ENCODE measurements at regions not wholly inside any gene's neighbourhood (a gene's known extent, or its start where the extent isn't known, plus 50 kb on each side); places are given as distances from the start of the nearest gene placed in this dataset.

- no peak for DNase-seq
- TF ChIP-seq POLR2AphosphoS5 (IDR thresholded peaks at IDR 0.05) (no peak), CTCF (IDR thresholded peaks at IDR 0.05) (no peak), EP300 (IDR thresholded peaks at IDR 0.05; ENCODE audit: low read depth) (no peak), POLR2A (IDR thresholded peaks at IDR 0.05) (no peak)
- intact Hi-C loops (cut with DNase I; ENCODE audit: low total_unique reads) = no loop called here
- in situ Hi-C loops (cut with MboI; ENCODE audit: low pct_ligation_motif_present in 1 of 4, low pct_unique_long_range_greater_than_20kb in 1 of 4, low sequenced_read_pairs in 3 of 4) = loop anchor here in 1 of 4 donors (25.0 kb wide), 1 partner anchor 510 kb away; no protein-coding TSS in a partner anchor
- Histone ChIP-seq H3K4me1 (peaks cover 0 to 3% (median 0%) of the 10 kb centered on the region in 4 donors), H3K27ac (no peak overlapping the region), H3K9me3 (no peaks in the 10 kb centered on the region), H3K27me3 (no peaks in the 10 kb centered on the region), H3K4me3 (no peak overlapping the region), H3K36me3 (no peaks in the 10 kb centered on the region)
- 83 to 89% methylated on average over 1 of the region's 1 CpG for WGBS, 2 donors (ENCODE audit: low coverage in 1 of 2)
Observed at GRCh38 chr15:56802161-56802560, 68.9 kb upstream of the ZNF280D start.

- Histone ChIP-seq H3K27ac (no peak overlapping the region), H3K4me1 (no peaks in the 10 kb centered on the region), H3K36me3 (no peaks in the 10 kb centered on the region), H3K27me3 (no peaks in the 10 kb centered on the region), H3K4me3 (no peak overlapping the region), H3K9me3 (no peaks in the 10 kb centered on the region)
- WGBS, 2 donors (ENCODE audit: low coverage in 1 of 2) = 91% methylated on average over 6 of the region's 6 CpGs; no CpG with 5 or more reads in 1 of the 2 donors
- no peak for DNase-seq
- in situ Hi-C loops (cut with MboI; ENCODE audit: low pct_ligation_motif_present in 1 of 4, low pct_unique_long_range_greater_than_20kb in 1 of 4, low sequenced_read_pairs in 3 of 4) = no loop called here
- intact Hi-C loops (cut with DNase I; ENCODE audit: low total_unique reads) = no loop called here
- no peak for TF ChIP-seq EP300 (IDR thresholded peaks at IDR 0.05; ENCODE audit: low read depth)
- no peak for TF ChIP-seq CTCF (IDR thresholded peaks at IDR 0.05)
Observed at GRCh38 chr15:56798639-56799038, 65.3 kb upstream of the ZNF280D start.

GRCh38 chr15:56797720-56798275 is 64.5 kb upstream of the ZNF280D start:
- Histone ChIP-seq H3K27ac (no peak overlapping the region), H3K9me3 (peaks cover 0 to 6% of the 10 kb centered on the region in 2 donors), H3K4me1 (no peaks in the 10 kb centered on the region), H3K27me3 (no peaks in the 10 kb centered on the region), H3K36me3 (no peaks in the 10 kb centered on the region), H3K4me3 (no peak overlapping the region)
- DNase-seq = no peak
- intact Hi-C loops (cut with DNase I; ENCODE audit: low total_unique reads) (no loop called here), in situ Hi-C loops (cut with MboI; ENCODE audit: low pct_ligation_motif_present in 1 of 4, low pct_unique_long_range_greater_than_20kb in 1 of 4, low sequenced_read_pairs in 3 of 4) (no loop called here)
- TF ChIP-seq POLR2A (IDR thresholded peaks at IDR 0.05) = no peak
- TF ChIP-seq CTCF (IDR thresholded peaks at IDR 0.05) = no peak
- TF ChIP-seq EP300 (IDR thresholded peaks at IDR 0.05; ENCODE audit: low read depth) = no peak
- TF ChIP-seq POLR2AphosphoS5 (IDR thresholded peaks at IDR 0.05) = no peak
- 55 to 73% methylated on average over 1 of the region's 1 CpG for WGBS, 2 donors (ENCODE audit: low coverage in 1 of 2)

DNA sequence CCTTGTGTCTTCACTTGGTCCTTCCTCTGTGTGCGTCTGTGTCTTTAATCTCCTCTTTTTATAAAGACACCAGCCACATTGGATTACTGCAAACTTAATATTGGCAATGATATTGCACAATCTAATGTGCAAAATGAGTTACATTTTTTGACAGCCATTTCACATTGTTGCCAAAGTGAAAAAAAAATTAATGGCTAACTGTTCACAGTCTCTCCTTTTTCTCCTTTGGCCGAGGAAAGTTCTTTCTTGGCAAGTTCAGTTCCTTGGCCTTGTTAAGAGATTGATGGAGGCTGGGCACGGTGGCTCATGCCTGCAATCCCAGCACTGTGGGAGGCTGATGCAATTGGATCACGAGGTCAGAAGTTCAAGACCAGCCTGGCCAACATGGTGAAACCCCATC is 62.2 kb upstream of the ZNF280D start:
- no peak for DNase-seq
- Histone ChIP-seq H3K4me1 (no peaks in the 10 kb centered on the region), H3K36me3 (no peaks in the 10 kb centered on the region), H3K4me3 (no peak overlapping the region), H3K27me3 (no peaks in the 10 kb centered on the region), H3K27ac (no peak overlapping the region), H3K9me3 (peaks cover 0 to 6% of the 10 kb centered on the region in 2 donors)
- no peak for TF ChIP-seq POLR2A (IDR thresholded peaks at IDR 0.05)
- TF ChIP-seq EP300 (IDR thresholded peaks at IDR 0.05; ENCODE audit: low read depth) = no peak
- no peak for TF ChIP-seq CTCF (IDR thresholded peaks at IDR 0.05)
- no peak for TF ChIP-seq POLR2AphosphoS5 (IDR thresholded peaks at IDR 0.05)
- WGBS, 2 donors (ENCODE audit: low coverage in 1 of 2) = 84 to 89% methylated on average over 3 to 4 of the region's 4 CpGs
- in situ Hi-C loops (cut with MboI; ENCODE audit: low pct_ligation_motif_present in 1 of 4, low pct_unique_long_range_greater_than_20kb in 1 of 4, low sequenced_read_pairs in 3 of 4) (no loop called here), intact Hi-C loops (cut with DNase I; ENCODE audit: low total_unique reads) (no loop called here)
